ENCODE measurements at regions not wholly inside any gene's neighbourhood (a gene's known extent, or its start where the extent isn't known, plus 50 kb on each side); places are given as distances from the start of the nearest gene placed in this dataset.

DNA sequence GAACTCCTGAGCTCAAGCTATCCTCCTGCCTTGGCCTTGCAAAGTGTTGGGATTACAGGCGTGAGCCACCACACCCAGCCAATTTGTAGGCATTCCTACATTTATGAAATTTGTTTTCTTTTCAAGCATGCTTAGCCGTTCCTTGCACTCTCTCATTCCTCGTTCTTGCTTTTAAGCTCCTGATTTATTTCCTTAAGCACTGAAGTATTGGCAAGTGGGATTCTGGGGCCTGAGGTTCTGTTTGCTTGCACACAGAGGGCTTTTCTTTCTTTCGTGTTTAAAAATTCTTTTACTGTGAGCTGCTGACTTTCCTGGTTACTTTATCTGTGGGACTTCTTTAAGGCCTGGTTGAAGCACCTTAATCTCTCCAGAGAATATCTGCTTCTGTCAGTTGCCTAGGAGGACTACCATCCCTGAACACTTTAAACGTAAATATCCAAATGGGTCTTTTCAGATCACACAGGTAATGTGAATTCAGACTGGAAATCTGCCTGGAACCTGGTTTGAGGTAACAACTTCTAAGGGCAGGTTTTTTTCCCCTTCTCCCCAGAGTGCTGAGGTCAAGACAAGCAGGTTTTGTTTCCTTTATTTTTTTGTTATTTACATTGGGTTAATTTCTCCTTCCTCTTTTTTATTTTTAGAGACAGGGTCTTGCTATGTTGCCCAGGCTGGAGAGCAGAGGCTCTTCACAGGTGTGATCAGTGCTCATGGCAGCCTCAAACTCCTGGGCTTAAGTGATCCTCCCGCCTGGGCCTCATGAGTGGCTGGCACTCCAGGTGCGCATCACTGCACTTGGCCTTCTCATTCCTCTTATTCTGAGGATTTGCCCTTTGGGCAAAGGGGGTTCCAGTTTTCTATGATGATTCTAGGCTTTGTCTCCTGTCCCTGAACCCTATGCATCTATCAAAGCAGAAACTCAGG is 102.9 kb downstream of the PFKFB3 start:
- Histone ChIP-seq H3K4me3 (no peak overlapping the region), H3K4me1 (peaks cover 7% of the 10 kb centered on the region), H3K27ac (no peak overlapping the region), H3K27me3 (no peaks in the 10 kb centered on the region), H3K36me3 (no peaks in the 10 kb centered on the region), H3K9me3 (no peaks in the 10 kb centered on the region)
- DNase-seq (no peak), ATAC-seq (no peak)
- intact Hi-C loops (cut with DNase I), result no loop called here
- TF ChIP-seq, protein P1, sequence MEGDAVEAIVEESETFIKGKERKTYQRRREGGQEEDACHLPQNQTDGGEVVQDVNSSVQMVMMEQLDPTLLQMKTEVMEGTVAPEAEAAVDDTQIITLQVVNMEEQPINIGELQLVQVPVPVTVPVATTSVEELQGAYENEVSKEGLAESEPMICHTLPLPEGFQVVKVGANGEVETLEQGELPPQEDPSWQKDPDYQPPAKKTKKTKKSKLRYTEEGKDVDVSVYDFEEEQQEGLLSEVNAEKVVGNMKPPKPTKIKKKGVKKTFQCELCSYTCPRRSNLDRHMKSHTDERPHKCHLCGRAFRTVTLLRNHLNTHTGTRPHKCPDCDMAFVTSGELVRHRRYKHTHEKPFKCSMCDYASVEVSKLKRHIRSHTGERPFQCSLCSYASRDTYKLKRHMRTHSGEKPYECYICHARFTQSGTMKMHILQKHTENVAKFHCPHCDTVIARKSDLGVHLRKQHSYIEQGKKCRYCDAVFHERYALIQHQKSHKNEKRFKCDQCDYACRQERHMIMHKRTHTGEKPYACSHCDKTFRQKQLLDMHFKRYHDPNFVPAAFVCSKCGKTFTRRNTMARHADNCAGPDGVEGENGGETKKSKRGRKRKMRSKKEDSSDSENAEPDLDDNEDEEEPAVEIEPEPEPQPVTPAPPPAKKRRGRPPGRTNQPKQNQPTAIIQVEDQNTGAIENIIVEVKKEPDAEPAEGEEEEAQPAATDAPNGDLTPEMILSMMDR (IDR thresholded peaks at IDR 0.05), result no peak

DNA sequence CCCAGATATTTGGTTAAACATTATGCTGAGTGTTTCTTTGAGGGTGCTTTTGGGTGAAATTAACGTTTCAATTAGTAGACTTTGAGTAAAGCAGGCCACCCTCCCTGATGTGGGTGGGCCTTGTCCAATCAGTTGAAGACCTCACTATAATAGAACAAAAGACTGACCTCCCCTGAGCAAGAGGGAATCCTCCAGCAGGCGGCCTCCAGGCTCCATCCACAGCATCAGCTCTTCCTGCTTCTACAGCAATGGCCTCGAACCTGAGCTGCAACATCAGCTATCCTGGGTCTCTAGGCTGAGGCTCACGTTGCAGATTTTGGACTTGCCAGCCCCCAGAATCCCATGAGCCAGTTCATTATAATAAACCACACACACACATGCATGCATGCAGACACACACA is 104.2 kb downstream of the PFKFB3 start:
- TF ChIP-seq, protein P1 (IDR thresholded peaks at IDR 0.05), result no peak
- Histone ChIP-seq H3K36me3 (no peaks in the 10 kb centered on the region), H3K4me1 (peaks cover under 1% of the 10 kb centered on the region), H3K9me3 (no peaks in the 10 kb centered on the region), H3K4me3 (no peak overlapping the region), H3K27ac (no peak overlapping the region), H3K27me3 (no peaks in the 10 kb centered on the region)
- DNase-seq, result no peak
- intact Hi-C loops (cut with DNase I), result no loop called here
- no peak for ATAC-seq

- no peak for ATAC-seq
- Histone ChIP-seq H3K4me1 (no peaks in the 10 kb centered on the region), H3K27ac (no peak overlapping the region)
Measured at GRCh38 chr10:6309816-6310215, 107.1 kb downstream of the PFKFB3 start.

GRCh38 chr10:6310977-6311376 is 108.2 kb downstream of the PFKFB3 start:
- intact Hi-C loops (cut with DNase I), result no loop called here
- Histone ChIP-seq H3K27me3 (no peaks in the 10 kb centered on the region), H3K9me3 (no peaks in the 10 kb centered on the region), H3K4me1 (no peaks in the 10 kb centered on the region), H3K4me3 (no peak overlapping the region), H3K27ac (no peak overlapping the region), H3K36me3 (no peaks in the 10 kb centered on the region)
- TF ChIP-seq, protein P1 (IDR thresholded peaks at IDR 0.05), result no peak
- no peak for ATAC-seq
- no peak for DNase-seq

More at GRCh38 chr10:6309816-6310215, 107.1 kb downstream of the PFKFB3 start:
- TF ChIP-seq, protein P1 (IDR thresholded peaks at IDR 0.05), result no peak
- Histone ChIP-seq H3K27me3 (no peaks in the 10 kb centered on the region), H3K9me3 (no peaks in the 10 kb centered on the region), H3K36me3 (no peaks in the 10 kb centered on the region), H3K4me3 (no peak overlapping the region)
- intact Hi-C loops (cut with DNase I), result no loop called here
- DNase-seq, result no peak

DNA sequence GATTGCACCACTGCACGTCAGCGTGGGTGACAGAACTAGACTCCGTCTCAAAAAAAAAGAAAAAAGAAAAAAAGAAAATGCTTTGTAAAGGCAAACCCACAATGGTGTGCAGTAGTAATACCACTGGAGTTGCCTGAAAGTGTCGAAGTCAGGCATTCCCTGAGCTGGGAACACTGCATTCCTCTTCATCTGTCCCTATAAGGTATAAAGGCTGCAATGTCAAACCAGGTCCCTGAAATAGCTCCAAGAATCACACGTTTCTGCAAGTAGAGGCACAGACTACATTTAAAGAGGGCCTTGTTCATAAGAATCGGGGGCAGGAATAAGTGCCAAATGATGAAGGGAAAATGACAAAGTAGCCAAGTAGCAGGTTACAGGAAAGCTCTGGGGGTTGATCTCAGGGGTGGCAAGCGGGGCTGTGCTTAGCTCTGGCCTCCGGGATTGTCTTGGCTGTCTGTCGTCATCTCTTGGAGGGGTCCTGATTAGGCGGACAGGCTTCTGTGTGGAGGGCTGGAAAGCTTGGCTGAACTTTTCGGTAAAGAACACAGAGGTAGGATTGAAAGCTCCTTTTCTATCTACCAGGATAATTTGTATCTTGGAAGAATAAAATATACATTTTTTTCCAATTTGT is 109.1 kb downstream of the PFKFB3 start:
- no peaks in the 10 kb centered on the region for H3K4me1 ChIP-seq
- TF ChIP-seq, protein P1 (IDR thresholded peaks at IDR 0.05), result no peak
- no peaks in the 10 kb centered on the region for H3K9me3 ChIP-seq
- no peaks in the 10 kb centered on the region for H3K36me3 ChIP-seq
- H3K27ac ChIP-seq, result no peak overlapping the region
- no peak overlapping the region for H3K4me3 ChIP-seq
- DNase-seq, result no peak
- no peaks in the 10 kb centered on the region for H3K27me3 ChIP-seq
- ATAC-seq, result no peak
- intact Hi-C loops (cut with DNase I), result no loop called here
